ENCODE measurements at regions not wholly inside any gene's neighbourhood (a gene's known extent, or its start where the extent isn't known, plus 50 kb on each side); places are given as distances from the start of the nearest gene placed in this dataset.

GRCh38 chr11:104691129-104691528 lies 207.1 kb downstream of the CASP12 start:
- WGBS, 2 experiments (ENCODE audit: extremely low coverage in 2 of 2, insufficient read length in 1 of 2): no CpG with 5 or more reads among the region's 2 CpGs
- no peak for ATAC-seq (ENCODE audit: low read depth)

More at GRCh38 chr11:104691129-104691528, 207.1 kb downstream of the CASP12 start:
- no peak overlapping the region for H2BK20ac ChIP-seq (ENCODE audit: low read depth, low read length)
- no peak overlapping the region for H3K4me2 ChIP-seq (ENCODE audit: low read depth, low read length)
- H3K23ac ChIP-seq (ENCODE audit: low read depth, low read length): no peak overlapping the region
- H2AK9ac ChIP-seq (replicated peaks; ENCODE audit: low read depth, low read length, poor library complexity): no peak overlapping the region
- no peaks in the 10 kb centered on the region for H4K20me1 ChIP-seq (ENCODE audit: insufficient read depth, low read length)
- H3K9me1 ChIP-seq (ENCODE audit: insufficient read depth, low read length): no peaks in the 10 kb centered on the region
- no peak overlapping the region for H3K27ac ChIP-seq (ENCODE audit: insufficient read depth, low read length)
- dilution Hi-C loops (cut with HindIII; ENCODE audit: low sequenced_read_pairs, unreplicated experiment) (no loop called here), intact Hi-C loops (cut with micrococcal nuclease) (no loop called here), in situ Hi-C loops (cut with MboI; ENCODE audit: low sequenced_read_pairs) (no loop called here)
- POLR2A ChIA-PET (ENCODE audit: unreplicated experiment): no interaction called here
- no peak overlapping the region for H4K91ac ChIP-seq (ENCODE audit: insufficient read depth, low read depth, low read length)
- H4K5ac ChIP-seq (ENCODE audit: low read depth, low read length): no peak overlapping the region
- H3K27me3 ChIP-seq (ENCODE audit: control insufficient read depth, insufficient read depth, low read length): no peaks in the 10 kb centered on the region
- no peak overlapping the region for H4K8ac ChIP-seq (ENCODE audit: low read depth in 2 of 2, low read length in 2 of 2)
- H2AFZ ChIP-seq (replicated peaks; ENCODE audit: low read length, poor library complexity): no peak overlapping the region
- DNase-seq: no peak
- no peak overlapping the region for H3K56ac ChIP-seq (ENCODE audit: extremely low read depth, insufficient read depth, low read length)
- no peak overlapping the region for H2AK5ac ChIP-seq (ENCODE audit: low read depth, low read length)
- H2BK120ac ChIP-seq (ENCODE audit: low read depth, low read length): no peak overlapping the region
- no peak overlapping the region for H2BK5ac ChIP-seq (ENCODE audit: low read depth, low read length, poor library complexity, severe bottlenecking)
- H3K79me1 ChIP-seq (ENCODE audit: low read depth in 1 of 2, low read length in 2 of 2): no peaks in the 10 kb centered on the region
- H3K9ac ChIP-seq (ENCODE audit: low read depth, low read length): no peak overlapping the region
- TF ChIP-seq ELK1 (IDR thresholded peaks at IDR 0.05; ENCODE audit: borderline replicate concordance, low read depth, low read length): no peak
- no peak for TF ChIP-seq RFX5 (IDR thresholded peaks at IDR 0.05; ENCODE audit: low read depth, low read length)
- TF ChIP-seq BHLHE40 (IDR thresholded peaks at IDR 0.05; ENCODE audit: low read depth, low read length): no peak
- no peak for TF ChIP-seq SMC3 (IDR thresholded peaks at IDR 0.05; ENCODE audit: low read depth, low read length)
- H3K4ac ChIP-seq (ENCODE audit: low read depth, low read length): no peak overlapping the region
- H3K9me3 ChIP-seq (ENCODE audit: control insufficient read depth, insufficient read depth, low read length): no peaks in the 10 kb centered on the region
- BruUV-seq (replicated peaks): no TSS peak
- H2BK15ac ChIP-seq (ENCODE audit: low read depth, low read length): no peak overlapping the region
- H3K4me1 ChIP-seq (ENCODE audit: control insufficient read depth, insufficient read depth, low read length): no peaks in the 10 kb centered on the region
- no peaks in the 10 kb centered on the region for H3K36me3 ChIP-seq (ENCODE audit: control insufficient read depth, insufficient read depth, low read length)
- H3K4me3 ChIP-seq (ENCODE audit: insufficient read depth, low read depth, low read length): no peak overlapping the region
- CTCF ChIA-PET: no interaction called here
- H3K14ac ChIP-seq (replicated peaks; ENCODE audit: low read depth, low read length): no peak overlapping the region
- no peak overlapping the region for H3K18ac ChIP-seq (ENCODE audit: low read depth, low read length)

All from IMR-90 (cell line).